ENCODE measurements at regions not wholly inside any gene's neighbourhood (a gene's known extent, or its start where the extent isn't known, plus 50 kb on each side); places are given as distances from the start of the nearest gene placed in this dataset.
"Not testable (repeated sequence)": the region's sequence is repeated elsewhere in the genome, so short reads cannot be mapped to it uniquely, and the experiment has no call there.

DNA sequence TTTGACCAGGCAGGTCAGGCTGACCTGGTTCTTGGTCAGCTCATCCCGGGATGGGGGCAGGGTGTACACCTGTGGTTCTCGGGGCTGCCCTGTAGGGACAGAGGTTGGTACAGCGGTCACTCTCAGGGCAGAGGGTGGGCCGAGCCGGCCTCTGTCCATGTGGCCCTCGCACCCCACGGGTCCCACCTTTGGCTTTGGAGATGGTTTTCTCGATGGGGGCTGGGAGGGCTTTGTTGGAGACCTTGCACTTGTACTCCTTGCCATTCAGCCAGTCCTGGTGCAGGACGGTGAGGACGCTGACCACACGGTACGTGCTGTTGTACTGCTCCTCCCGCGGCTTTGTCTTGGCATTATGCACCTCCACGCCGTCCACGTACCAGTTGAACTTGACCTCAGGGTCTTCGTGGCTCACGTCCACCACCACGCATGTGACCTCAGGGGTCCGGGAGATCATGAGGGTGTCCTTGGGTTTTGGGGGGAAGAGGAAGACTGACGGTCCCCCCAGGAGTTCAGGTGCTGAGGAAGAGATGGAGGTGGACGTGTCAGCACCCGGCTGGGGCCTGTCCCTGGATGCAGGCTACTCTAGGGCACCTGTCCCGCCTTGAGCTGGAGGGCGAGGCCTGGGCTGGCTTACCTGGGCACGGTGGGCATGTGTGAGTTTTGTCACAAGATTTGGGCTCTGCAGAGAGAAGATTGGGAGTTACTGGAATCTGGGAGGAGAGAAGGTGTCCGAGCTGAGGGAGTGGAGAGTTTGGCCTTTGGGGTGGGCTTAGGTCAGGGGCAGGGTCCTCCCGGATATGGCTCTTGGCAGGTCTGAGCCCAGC is 215.5 kb downstream of the TMEM121 start:
- not testable (repeated sequence) for DNase-seq

DNA sequence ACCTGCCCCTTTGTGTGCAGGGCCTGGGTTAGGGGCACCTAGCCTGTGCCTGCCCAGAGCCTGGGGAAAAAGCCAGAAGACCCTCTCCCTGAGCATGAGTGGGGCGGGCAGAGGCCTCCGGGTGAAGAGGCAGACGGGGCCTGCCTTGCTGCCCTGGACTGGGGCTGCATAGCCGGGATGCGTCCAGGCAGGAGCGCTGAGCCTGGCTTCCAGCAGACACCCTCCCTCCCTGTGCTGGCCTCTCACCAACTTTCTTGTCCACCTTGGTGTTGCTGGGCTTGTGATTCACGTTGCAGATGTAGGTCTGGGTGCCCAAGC is 216.1 kb downstream of the TMEM121 start:
- DNase-seq: no peak

DNA sequence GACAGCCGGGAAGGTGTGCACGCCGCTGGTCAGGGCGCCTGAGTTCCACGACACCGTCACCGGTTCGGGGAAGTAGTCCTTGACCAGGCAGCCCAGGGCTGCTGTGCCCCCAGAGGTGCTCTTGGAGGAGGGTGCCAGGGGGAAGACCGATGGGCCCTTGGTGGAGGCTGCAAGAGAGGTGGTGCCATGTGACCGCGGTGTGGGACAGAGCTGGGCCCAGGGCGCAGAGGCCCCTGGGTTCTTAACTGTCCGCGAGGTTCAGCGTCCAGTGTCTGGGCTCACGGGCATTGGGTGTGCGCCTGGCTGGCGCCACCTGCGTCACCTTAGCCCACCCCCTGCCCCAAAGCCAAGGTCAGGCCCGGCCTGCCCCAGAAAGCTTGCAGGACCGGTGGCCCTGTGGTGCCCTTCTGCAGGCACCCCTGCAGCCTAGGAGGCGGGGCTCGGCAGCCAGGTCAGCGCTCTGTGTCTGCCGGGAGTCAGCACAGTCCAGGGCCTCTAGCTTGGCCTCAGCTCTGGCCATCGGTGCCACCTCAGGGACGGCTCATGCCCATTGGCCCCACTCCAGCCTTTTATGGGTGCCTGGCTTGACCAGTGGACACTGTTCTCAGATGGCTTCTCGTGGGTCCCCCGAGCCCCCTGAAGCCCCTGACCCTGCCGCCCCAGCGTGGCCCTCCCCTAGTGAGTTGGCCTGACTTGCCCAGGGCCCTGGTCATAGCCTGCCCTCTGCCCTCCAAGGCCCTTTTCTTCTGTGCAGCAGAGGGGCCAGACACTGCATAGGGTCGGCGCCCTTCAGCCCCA is 216.7 kb downstream of the TMEM121 start:
- not testable (repeated sequence) for DNase-seq

DNA sequence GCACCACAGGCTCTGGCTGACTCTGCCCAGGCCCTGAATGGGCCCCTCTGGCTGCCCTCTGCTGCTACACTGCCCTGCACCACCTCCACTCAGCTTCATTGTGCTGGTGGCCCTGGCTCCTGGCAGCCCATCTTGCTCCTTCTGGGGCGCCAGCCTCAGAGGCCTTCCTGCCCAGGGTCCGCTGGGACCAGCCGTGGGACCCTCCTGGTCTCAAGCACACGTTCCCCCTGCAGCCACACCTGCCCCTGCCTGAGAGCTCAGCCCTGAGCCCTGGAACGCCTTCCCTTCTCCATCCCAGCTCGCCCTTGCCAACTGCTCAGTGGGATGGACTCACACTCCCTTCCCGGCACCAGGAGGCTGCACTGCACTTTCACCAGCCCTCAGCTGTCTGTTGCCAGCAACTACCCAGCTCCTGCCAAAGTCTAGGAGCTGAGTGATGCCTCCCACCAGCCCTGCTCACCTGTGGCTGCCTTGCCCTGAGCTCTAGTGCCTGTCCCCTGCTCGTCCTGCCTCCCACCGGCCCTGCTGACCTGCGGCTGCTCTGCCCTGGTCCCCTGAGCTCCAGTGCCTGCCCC is 217.9 kb downstream of the TMEM121 start:
- not testable (repeated sequence) for DNase-seq

- DNase-seq: no peak
These were observed 219.2 kb downstream of the TMEM121 start for GRCh38 chr14:105745433-105746123.

- no peak for DNase-seq
These were observed 219.7 kb downstream of the TMEM121 start for GRCh38 chr14:105746124-105746514.

DNA sequence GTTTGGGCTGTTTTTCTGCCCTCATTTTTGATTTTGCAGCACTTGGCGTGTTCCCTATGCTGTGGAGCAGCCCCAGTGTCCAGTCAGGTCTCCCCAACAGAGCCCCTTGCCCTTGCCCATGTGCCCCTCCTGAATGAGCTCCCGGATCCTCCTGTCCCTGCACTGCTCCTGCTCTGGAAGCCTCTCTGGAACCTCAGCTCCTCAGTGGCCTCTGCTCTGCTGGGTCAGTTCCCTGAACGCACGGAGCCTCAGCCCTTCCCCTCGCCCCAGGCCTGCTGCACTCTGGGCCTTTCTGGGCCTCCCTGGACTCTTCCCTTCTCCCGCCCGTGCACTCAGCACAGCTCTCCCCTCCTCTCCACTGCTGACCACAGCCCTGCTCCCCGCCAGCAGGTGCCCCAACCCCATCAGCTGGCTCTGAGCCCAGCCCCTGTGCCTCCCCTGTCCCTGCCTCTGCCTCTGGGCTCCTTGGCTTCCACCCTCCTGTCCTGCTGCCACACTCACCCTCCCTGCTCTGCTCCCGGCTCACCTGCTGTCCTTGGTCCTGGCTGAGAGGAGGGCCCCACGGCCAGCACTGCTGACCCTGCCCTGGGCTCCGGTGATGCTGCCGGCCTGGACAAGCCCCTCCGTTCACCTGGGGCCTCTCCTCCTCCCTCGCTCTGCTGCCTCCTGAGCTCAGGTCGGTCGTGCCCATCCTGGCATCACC is 220.6 kb downstream of the TMEM121 start:
- DNase-seq: not testable (repeated sequence)

DNA sequence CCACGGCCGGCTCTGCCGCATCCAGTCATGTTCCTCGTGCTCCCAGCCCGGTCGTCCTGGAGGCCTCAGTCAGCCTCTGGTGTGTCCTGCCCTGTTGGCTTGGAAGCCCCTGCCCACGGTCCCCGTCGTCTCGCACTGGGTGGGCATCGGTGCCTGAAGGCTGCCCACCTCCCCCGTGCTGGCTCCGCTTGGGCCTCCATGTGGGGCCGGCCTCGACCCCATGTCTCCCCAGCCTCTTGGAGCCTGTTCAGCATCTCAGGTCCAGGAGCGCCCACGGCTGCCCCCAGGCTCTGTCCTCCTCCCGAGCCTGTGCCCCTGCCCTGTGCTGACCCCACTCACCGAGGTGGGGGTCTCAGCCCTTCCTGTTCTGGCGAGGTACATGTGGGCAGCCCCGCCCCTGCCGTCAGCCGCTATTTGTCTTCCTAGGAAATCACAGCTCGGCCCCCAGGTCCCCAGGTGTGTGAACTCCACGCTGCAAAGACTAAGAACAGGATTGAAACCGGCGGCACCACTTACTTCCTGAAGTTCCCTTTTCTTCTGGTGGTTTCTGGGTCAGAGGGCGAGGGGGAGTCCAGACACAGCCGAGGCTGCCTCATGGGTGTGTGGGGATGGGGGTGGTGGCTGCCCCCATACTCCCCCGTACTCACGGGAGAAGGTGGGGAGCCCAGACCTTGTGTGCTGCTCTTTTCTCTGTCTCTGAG is 221.3 kb downstream of the TMEM121 start:
- not testable (repeated sequence) for DNase-seq

- no peak for DNase-seq
These were observed 221.8 kb downstream of the TMEM121 start for GRCh38 chr14:105748204-105748578.

DNA sequence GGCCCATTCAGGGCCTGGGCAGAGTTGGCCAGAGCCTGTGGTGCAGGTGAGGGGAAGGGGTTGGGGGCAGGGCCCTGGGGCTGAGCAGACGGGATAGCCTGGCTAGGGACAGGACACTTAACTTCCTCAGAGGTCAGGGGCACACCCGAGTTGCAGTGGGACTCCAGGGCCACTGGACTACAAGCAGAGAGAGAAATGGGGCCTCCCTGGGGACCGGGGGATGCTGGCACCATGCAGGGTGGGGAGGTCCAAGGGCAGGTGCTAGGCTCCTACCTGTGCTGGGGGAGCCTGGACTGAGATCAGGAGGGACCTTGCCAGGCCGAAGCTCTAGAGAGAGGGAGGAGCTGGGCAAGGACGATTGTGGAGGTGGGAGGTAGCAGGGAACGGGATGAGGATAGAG is 222.3 kb downstream of the TMEM121 start:
- not testable (repeated sequence) for DNase-seq

DNA sequence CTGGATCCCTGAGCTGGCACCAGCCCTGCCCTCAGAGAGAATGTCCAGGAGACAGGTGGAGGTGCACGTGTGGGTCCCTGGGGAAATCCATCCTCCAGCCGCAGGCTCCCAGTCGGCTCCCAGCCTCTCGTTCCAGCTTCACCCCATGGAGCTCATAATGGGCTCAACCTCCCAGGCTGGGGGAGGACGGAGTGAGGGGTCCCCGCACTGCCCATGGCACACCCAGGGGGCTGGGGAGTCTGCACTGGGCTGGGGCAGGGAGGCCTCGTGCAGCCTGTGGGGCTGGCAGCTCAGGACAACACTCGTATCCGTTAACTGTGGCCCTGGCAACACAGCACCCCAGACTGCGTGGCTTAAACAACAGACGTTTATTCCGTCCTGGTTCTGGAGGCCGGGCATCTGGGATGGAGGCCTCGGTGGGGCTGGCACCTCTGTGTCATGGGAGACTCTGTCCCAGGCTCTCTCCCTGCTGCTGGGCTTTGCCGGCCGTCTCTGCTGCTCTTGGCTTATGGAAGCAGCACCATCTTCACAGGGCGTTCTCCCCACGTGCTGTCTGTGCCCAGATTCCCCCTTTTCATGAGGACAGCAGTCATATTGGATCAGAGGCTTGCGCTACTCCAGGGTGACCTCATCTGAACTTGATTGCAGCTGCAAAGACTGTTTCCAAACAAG is 223.6 kb downstream of the TMEM121 start:
- not testable (repeated sequence) for DNase-seq

DNA sequence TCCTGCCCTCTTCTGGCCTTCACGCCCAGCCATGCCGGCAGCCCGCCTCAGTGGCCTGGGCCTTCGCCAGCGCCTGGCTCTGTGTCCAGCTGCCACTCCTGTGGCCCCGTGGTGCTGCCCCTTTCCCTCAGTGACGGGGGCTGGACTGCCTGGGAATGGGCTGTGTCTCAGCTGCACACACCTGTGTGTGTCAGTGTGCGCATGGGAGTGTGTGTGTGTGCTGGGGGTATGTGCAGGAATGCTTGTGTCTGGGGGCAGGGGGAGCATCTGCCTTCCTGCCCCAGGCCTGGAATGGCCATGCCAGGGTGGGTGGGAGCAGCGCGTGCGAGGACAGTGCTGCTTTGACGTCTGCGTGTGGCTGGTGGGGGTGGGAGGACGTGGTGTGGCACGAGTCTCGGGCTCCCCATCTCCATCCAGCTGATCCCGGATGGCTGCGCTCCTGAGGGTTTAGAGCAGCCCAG is 224.9 kb downstream of the TMEM121 start:
- DNase-seq: not testable (repeated sequence)

GRCh38 chr14:105752420-105752819 is 226.0 kb downstream of the TMEM121 start:
- not testable (repeated sequence) for DNase-seq

GRCh38 chr14:105760691-105761344 is 234.4 kb downstream of the TMEM121 start:
- no peak for DNase-seq

- not testable (repeated sequence) for DNase-seq
These were observed 235.0 kb downstream of the TMEM121 start for GRCh38 chr14:105761345-105761740.

DNA sequence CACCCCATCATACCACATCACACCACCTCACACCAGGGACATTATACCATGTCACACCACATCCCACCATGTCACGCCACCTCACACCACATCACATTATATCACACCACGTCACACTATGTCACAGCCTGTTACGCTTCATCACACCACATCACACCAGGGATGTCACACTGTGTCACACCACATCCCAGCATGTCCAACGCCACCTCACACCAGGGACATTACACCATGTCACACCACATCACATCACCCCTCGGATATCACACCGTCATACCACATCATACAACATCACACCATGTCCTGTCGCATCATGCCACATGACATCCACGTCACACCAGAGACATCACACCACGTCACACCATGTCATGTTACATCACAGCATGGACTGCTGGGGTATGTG is 235.5 kb downstream of the TMEM121 start:
- DNase-seq: no peak

DNA sequence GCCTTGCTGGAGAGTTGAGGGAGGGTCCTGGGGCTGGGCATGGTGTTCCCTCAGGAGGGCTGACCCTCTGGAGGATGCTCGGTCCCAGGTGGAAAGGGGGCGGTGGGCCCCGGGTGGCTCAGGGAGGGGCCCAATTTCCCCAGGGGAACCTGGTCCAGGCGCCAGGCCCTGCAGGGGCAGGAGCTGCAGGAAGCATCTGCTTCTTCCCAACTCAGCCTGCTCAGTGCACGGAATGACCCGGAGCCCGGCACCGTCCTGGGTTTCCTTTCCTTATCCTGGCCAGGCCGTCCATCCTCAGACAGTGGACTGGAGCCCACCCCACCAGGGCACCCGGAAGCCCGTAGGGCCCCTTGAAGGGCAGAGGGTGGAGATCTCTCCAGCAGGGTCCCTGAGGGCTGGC is 235.9 kb downstream of the TMEM121 start:
- DNase-seq: not testable (repeated sequence)

GRCh38 chr14:105764254-105764901 is 238.0 kb downstream of the TMEM121 start:
- not testable (repeated sequence) for DNase-seq

- not testable (repeated sequence) for DNase-seq
These were observed 238.9 kb downstream of the TMEM121 start for GRCh38 chr14:105765072-105765825.

Measured in GF-D8 (cell line).